GM12864 (cell line): ENCODE measurements at regions not wholly inside any gene's neighbourhood (a gene's known extent, or its start where the extent isn't known, plus 50 kb on each side); places are given as distances from the start of the nearest gene placed in this dataset.

ENCODE experiments used
- DNase-seq: peaks from one replicate; pipeline ENCODE4 v3.0.0-alpha.2; 2011; ENCODE audit warnings: low read depth
- H3K4me3 ChIP-seq: 2 replicates; pipeline ENCODE4 v1.5.1; 2011; ENCODE audit warnings: mild to moderate bottlenecking, low read depth, low read length, control low read depth
- CTCF ChIP-seq: IDR thresholded peaks from 2 replicates; pipeline ENCODE4 v1.5.1; 2011; ENCODE audit warnings: low read depth, mild to moderate bottlenecking, moderate library complexity, low read length, control low read depth, inconsistent platforms; ENCODE audit errors: missing control alignments

- no peak overlapping the region for H3K4me3 ChIP-seq
- TF ChIP-seq CTCF: no peak
- no peak for DNase-seq
These were observed 649.1 kb upstream of the B3GAT1 start for GRCh38 chr11:135061166-135061565.

- no peak for DNase-seq
- H3K4me3 ChIP-seq: no peak overlapping the region
- no peak for TF ChIP-seq CTCF
These were observed 634.9 kb upstream of the B3GAT1 start for GRCh38 chr11:135046986-135047385.

GRCh38 chr11:135046556-135046955 is 634.5 kb upstream of the B3GAT1 start:
- DNase-seq: no peak
- no peak for TF ChIP-seq CTCF
- H3K4me3 ChIP-seq: no peak overlapping the region

- no peak overlapping the region for H3K4me3 ChIP-seq
- TF ChIP-seq CTCF: no peak
- DNase-seq: no peak
These were observed 631.4 kb upstream of the B3GAT1 start for GRCh38 chr11:135043434-135043833.

GRCh38 chr11:135037828-135038227 is 625.8 kb upstream of the B3GAT1 start:
- DNase-seq: no peak
- no peak overlapping the region for H3K4me3 ChIP-seq
- no peak for TF ChIP-seq CTCF

- no peak for DNase-seq
- no peak for TF ChIP-seq CTCF
- H3K4me3 ChIP-seq: no peak overlapping the region
These were observed 624.7 kb upstream of the B3GAT1 start for GRCh38 chr11:135036488-135037297.

GRCh38 chr11:135035282-135035681 is 623.2 kb upstream of the B3GAT1 start:
- no peak for DNase-seq
- H3K4me3 ChIP-seq: no peak overlapping the region
- no peak for TF ChIP-seq CTCF
